Kidney (tissue), 13 donors: ENCODE measurements at regions not wholly inside any gene's neighbourhood (a gene's known extent, or its start where the extent isn't known, plus 50 kb on each side); places are given as distances from the start of the nearest gene placed in this dataset.

Source experiments
- DNase-seq, 5 donors: peaks; one replicate each; pipeline ENCODE4 v3.0.0-alpha.2; 2013 to 2020
- FAIRE-seq: peaks from 2 replicates; lab custom pipeline; 2012; peaks lifted over from hg19 to GRCh38; lab: Jason Lieb, UNC
- H3K27ac ChIP-seq, 2 donors: one replicate each; pipeline ENCODE4 v1.7.0; 2013; ENCODE audit warnings: low read depth in 2 of 2, low read length in 2 of 2, inconsistent platforms in 1 of 2
- H3K27me3 ChIP-seq: one replicate; pipeline ENCODE4 v1.7.1; 2013; ENCODE audit warnings: low read length, inconsistent platforms; ENCODE audit not compliant: control insufficient read depth, insufficient read depth
- H3K36me3 ChIP-seq, 3 donors: one replicate each; pipeline versions ENCODE4 v1.7.0 to v1.7.1; 2013; ENCODE audit warnings: low read length in 3 of 3, control low read depth in 1 of 3, inconsistent platforms in 1 of 3; ENCODE audit not compliant: insufficient read depth in 3 of 3, control insufficient read depth in 2 of 3
- H3K4me1 ChIP-seq, 3 donors: one replicate each; pipeline versions ENCODE4 v1.7.0 to v1.7.1; 2013; ENCODE audit warnings: low read length in 3 of 3, inconsistent platforms in 1 of 3, low read depth in 1 of 3; ENCODE audit not compliant: control insufficient read depth in 2 of 3, insufficient read depth in 2 of 3
- H3K4me3 ChIP-seq, 3 donors: one replicate each; pipeline versions ENCODE4 v1.7.0 to v1.8.1; 2013; ENCODE audit warnings: low read length in 3 of 3, control low read depth in 1 of 3, inconsistent platforms in 1 of 3
- H3K9ac ChIP-seq, 3 donors: one replicate each; pipeline versions ENCODE4 v1.7.0 to v1.7.1; 2013; ENCODE audit warnings: low read length in 3 of 3, control low read depth in 1 of 3, inconsistent platforms in 1 of 3
- H3K9me3 ChIP-seq, 3 donors: one replicate each; pipeline versions ENCODE4 v1.7.0 to v1.7.1; 2013; ENCODE audit warnings: low read length in 3 of 3, control low read depth in 1 of 3, inconsistent platforms in 1 of 3; ENCODE audit not compliant: control insufficient read depth in 2 of 3, insufficient read depth in 1 of 3
- CTCF ChIP-seq: IDR thresholded peaks from 3 replicates; pipeline ENCODE4 v1.5.1; 2012; ENCODE audit warnings: mild to moderate bottlenecking, moderate library complexity, borderline replicate concordance; ENCODE audit not compliant: insufficient read depth; ENCODE audit errors: extremely low read depth
- intact Hi-C: fragments of 100-400 bp; cut with DNase I; formaldehyde crosslinking; loops from one replicate; pipeline ENCODE4 v1.11.1; 2022
- donor health status: control.
- donor health status: control.
- donor health status: control.
- donor health status: control.
- donor health status: control.
- donor health status: DM: yes; HTN: yes; CAD: no.
- donor health status: Normal renal cell carcinoma (clear cell type).

- FAIRE-seq (no peak), DNase-seq (no peak)
- H3K27me3 ChIP-seq: no peaks in the 10 kb centered on the region
- H3K9ac ChIP-seq: no peak overlapping the region
- no peaks in the 10 kb centered on the region for H3K4me1 ChIP-seq
- H3K9me3 ChIP-seq: no peaks in the 10 kb centered on the region
- intact Hi-C loops: no loop called here
- no peak for TF ChIP-seq CTCF
- H3K36me3 ChIP-seq: no peaks in the 10 kb centered on the region
- no peak overlapping the region for H3K4me3 ChIP-seq
- H3K27ac ChIP-seq: no peak overlapping the region
Observed at GRCh38 chr10:128543151-128543550, 416.9 kb upstream of the MKI67 start.

- no peaks in the 10 kb centered on the region for H3K27me3 ChIP-seq
- no peak overlapping the region for H3K9ac ChIP-seq
- no peak for DNase-seq
- intact Hi-C loops: no loop called here
- H3K9me3 ChIP-seq: no peaks in the 10 kb centered on the region
- H3K4me1 ChIP-seq: no peaks in the 10 kb centered on the region
- FAIRE-seq: no peak
- H3K27ac ChIP-seq: no peak overlapping the region
- no peak overlapping the region for H3K4me3 ChIP-seq
- no peak for TF ChIP-seq CTCF
- H3K36me3 ChIP-seq: no peaks in the 10 kb centered on the region
Observed at GRCh38 chr10:128545216-128545615, 419.0 kb upstream of the MKI67 start.

GRCh38 chr10:128546651-128547165 lies 420.5 kb upstream of the MKI67 start:
- no peaks in the 10 kb centered on the region for H3K27me3 ChIP-seq
- no peaks in the 10 kb centered on the region for H3K9me3 ChIP-seq
- H3K36me3 ChIP-seq: no peaks in the 10 kb centered on the region
- intact Hi-C loops: no loop called here
- no peak overlapping the region for H3K27ac ChIP-seq
- DNase-seq (no peak), FAIRE-seq (no peak)
- no peak overlapping the region for H3K9ac ChIP-seq
- TF ChIP-seq CTCF: no peak
- no peak overlapping the region for H3K4me3 ChIP-seq
- H3K4me1 ChIP-seq: no peaks in the 10 kb centered on the region

GRCh38 chr10:128549101-128549608 lies 422.9 kb upstream of the MKI67 start:
- no peak for FAIRE-seq
- no peak overlapping the region for H3K9ac ChIP-seq
- no peak overlapping the region for H3K27ac ChIP-seq
- no peaks in the 10 kb centered on the region for H3K36me3 ChIP-seq
- no peaks in the 10 kb centered on the region for H3K4me1 ChIP-seq
- H3K9me3 ChIP-seq: no peaks in the 10 kb centered on the region
- no peaks in the 10 kb centered on the region for H3K27me3 ChIP-seq
- H3K4me3 ChIP-seq: no peak overlapping the region
- peak in 2 of 5 donors; percentile 52 to 69 for DNase-seq
- no peak for TF ChIP-seq CTCF
- intact Hi-C loops: no loop called here
